OCI-LY3 (cell line): ENCODE measurements at regions not wholly inside any gene's neighbourhood (a gene's known extent, or its start where the extent isn't known, plus 50 kb on each side); places are given as distances from the start of the nearest gene placed in this dataset.

Experiments used
- H2AFZ ChIP-seq: fragments of 200-600, 300-600 bp; shearing (Covaris generic); 2 replicates; pipeline ENCODE4 v1.6.0; 2014; ENCODE audit warnings: antibody characterized with exemption, low read depth, low read length
- H3K27ac ChIP-seq: fragments of 200-600, 300-600 bp; sonication (generic); 2 replicates; pipeline ENCODE4 v1.5.1; 2014; ENCODE audit warnings: mild to moderate bottlenecking, low read length, moderate library complexity, mixed read lengths
- H3K27me3 ChIP-seq: fragments of 200-600, 300-600 bp; sonication (generic); 2 replicates; pipeline ENCODE4 v1.6.1; 2014; ENCODE audit warnings: low read depth, low read length, mixed read lengths
- H3K36me3 ChIP-seq: fragments of 200-600, 300-600 bp; sonication (generic); replicated peaks from 2 replicates; pipeline ENCODE3; 2014; ENCODE audit warnings: low read depth, low read length, mixed read lengths
- H3K4me1 ChIP-seq: fragments of 300-600, 200-600 bp; sonication (generic); 2 replicates; pipeline ENCODE4 v1.6.1; 2014; ENCODE audit warnings: low read length, mixed read lengths
- H3K4me2 ChIP-seq: fragments of 200-600, 300-600 bp; sonication (generic); 2 replicates; pipeline ENCODE4 v1.6.1; 2014; ENCODE audit warnings: low read length, mixed read lengths
- H3K4me3 ChIP-seq: fragments of 300-600, 200-600 bp; sonication (generic); 2 replicates; pipeline ENCODE4 v1.5.1; 2014; ENCODE audit warnings: antibody characterized with exemption, mild to moderate bottlenecking, low read length, moderate library complexity
- H3K79me2 ChIP-seq: fragments of 300-600, 200-600 bp; shearing (Covaris generic); 2 replicates; pipeline ENCODE4 v1.6.1; 2014; ENCODE audit warnings: mild to moderate bottlenecking, low read length, mixed read lengths
- H3K9ac ChIP-seq: fragments of 300-600, 200-600 bp; shearing (Covaris generic); 2 replicates; pipeline ENCODE4 v1.6.0; 2014; ENCODE audit warnings: mild to moderate bottlenecking, low read length, moderate library complexity
- H3K9me3 ChIP-seq: fragments of 200-600, 300-600 bp; shearing (Covaris generic); 2 replicates; pipeline ENCODE4 v1.6.1; 2014; ENCODE audit warnings: low read length, mixed read lengths; ENCODE audit not compliant: insufficient read depth
- H4K20me1 ChIP-seq: fragments of 200-600, 300-600 bp; sonication (generic); 2 replicates; pipeline ENCODE4 v1.6.1; 2016; ENCODE audit warnings: low read length, mixed read lengths; ENCODE audit not compliant: insufficient read depth
- CTCF ChIP-seq: fragments of 200-600, 300-600 bp; sonication (generic); IDR thresholded peaks from 2 replicates; pipeline ENCODE4 v1.5.1; 2014; ENCODE audit warnings: antibody characterized with exemption, low read length, low read depth
- EZH2phosphoT487 ChIP-seq: fragments of 200-600 bp; shearing (Covaris generic); IDR thresholded peaks from 2 replicates; pipeline ENCODE4 v1.6.1; 2018; ENCODE audit warnings: antibody characterized with exemption, mixed run types, low read depth

GRCh38 chr3:21357241-21357640, 393.8 kb downstream of the ZNF385D start:
- no peak overlapping the region for H3K27ac ChIP-seq
- H3K4me3 ChIP-seq = no peak overlapping the region
- H3K9me3 ChIP-seq = no peaks in the 10 kb centered on the region
- no peaks in the 10 kb centered on the region for H4K20me1 ChIP-seq
- no peaks in the 10 kb centered on the region for H3K79me2 ChIP-seq
- H3K9ac ChIP-seq = no peak overlapping the region
- no peaks in the 10 kb centered on the region for H3K27me3 ChIP-seq
- no peak overlapping the region for H3K4me2 ChIP-seq
- no peaks in the 10 kb centered on the region for H3K36me3 ChIP-seq
- H2AFZ ChIP-seq = peak overlapping the region; percentile 21; the same call in 1 of the 2 replicates
- TF ChIP-seq EZH2phosphoT487 (no peak), CTCF (no peak)
- peaks cover 9% of the 10 kb centered on the region for H3K4me1 ChIP-seq

- Histone ChIP-seq H3K27me3 (no peaks in the 10 kb centered on the region), H3K79me2 (no peaks in the 10 kb centered on the region), H3K9me3 (no peaks in the 10 kb centered on the region), H3K9ac (no peak overlapping the region), H3K27ac (no peak overlapping the region), H3K4me1 (peaks cover 9% of the 10 kb centered on the region), H4K20me1 (no peaks in the 10 kb centered on the region), H3K36me3 (no peaks in the 10 kb centered on the region), H3K4me3 (no peak overlapping the region), H3K4me2 (0 out of 2 replicates have a peak overlapping the region, but pooled peaks have one; percentile 3), H2AFZ (0 out of 2 replicates have a peak overlapping the region, but pooled peaks have one; percentile 11)
- TF ChIP-seq CTCF (no peak), EZH2phosphoT487 (no peak)
Observed at GRCh38 chr3:21356402-21356801, 394.6 kb downstream of the ZNF385D start.

- Histone ChIP-seq H3K27ac (no peak overlapping the region), H3K4me2 (no peak overlapping the region), H3K9ac (no peak overlapping the region), H2AFZ (no peak overlapping the region), H3K27me3 (no peaks in the 10 kb centered on the region), H3K4me3 (no peak overlapping the region), H4K20me1 (no peaks in the 10 kb centered on the region), H3K9me3 (no peaks in the 10 kb centered on the region), H3K36me3 (no peaks in the 10 kb centered on the region), H3K79me2 (no peaks in the 10 kb centered on the region), H3K4me1 (no peaks in the 10 kb centered on the region)
- TF ChIP-seq EZH2phosphoT487 (no peak), CTCF (no peak)
Observed at GRCh38 chr3:21345382-21345976, 405.5 kb downstream of the ZNF385D start.

DNA sequence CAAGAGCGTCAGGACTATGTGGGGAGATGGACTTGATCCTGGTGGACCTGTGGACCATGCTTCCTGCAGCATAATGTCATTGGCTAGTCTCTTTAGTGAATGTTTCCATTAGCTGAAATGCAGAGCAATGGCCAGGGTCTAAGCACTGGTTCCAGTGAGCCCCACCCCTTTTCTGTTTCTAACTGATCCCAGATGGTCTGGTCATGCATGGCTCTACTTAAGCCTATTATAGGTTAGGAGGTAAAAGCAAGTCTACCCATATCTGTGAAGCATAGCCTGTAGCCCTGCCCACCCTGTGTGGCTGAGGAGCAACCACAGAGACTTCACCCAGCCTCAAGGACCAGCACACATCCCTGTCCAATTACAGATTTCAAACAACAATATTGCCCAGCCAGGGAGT, 419.2 kb downstream of the ZNF385D start:
- H3K36me3 ChIP-seq = no peaks in the 10 kb centered on the region
- no peak overlapping the region for H3K27ac ChIP-seq
- no peak overlapping the region for H3K4me2 ChIP-seq
- TF ChIP-seq EZH2phosphoT487 (no peak), CTCF (no peak)
- H4K20me1 ChIP-seq = no peaks in the 10 kb centered on the region
- H3K27me3 ChIP-seq = no peaks in the 10 kb centered on the region
- no peak overlapping the region for H3K4me3 ChIP-seq
- no peak overlapping the region for H2AFZ ChIP-seq
- H3K79me2 ChIP-seq = no peaks in the 10 kb centered on the region
- no peak overlapping the region for H3K9ac ChIP-seq
- H3K4me1 ChIP-seq = peaks cover 12% of the 10 kb centered on the region
- H3K9me3 ChIP-seq = no peaks in the 10 kb centered on the region
